ENCODE measurements at regions not wholly inside any gene's neighbourhood (a gene's known extent, or its start where the extent isn't known, plus 50 kb on each side); places are given as distances from the start of the nearest gene placed in this dataset.

DNA sequence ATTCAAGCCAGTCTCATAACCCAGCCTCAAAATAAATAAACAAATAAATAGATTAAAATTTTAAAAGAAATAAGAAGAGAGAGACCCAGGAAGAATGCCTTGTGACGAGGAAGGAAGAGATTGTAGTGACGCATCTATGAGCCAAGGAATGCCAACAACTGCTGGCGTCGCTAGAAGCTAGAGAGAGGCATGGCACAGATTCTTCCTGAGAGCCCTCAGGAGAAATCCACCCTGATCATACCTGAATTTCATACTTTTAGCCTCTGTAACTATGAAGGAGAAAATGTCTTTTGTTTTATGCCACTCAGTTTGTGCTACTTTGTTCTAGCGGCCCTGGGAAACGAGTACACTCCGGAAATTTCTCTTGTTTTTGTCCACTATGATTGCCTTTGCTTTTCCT lies 103.9 kb downstream of the C9orf50 start:
- H3K9me1 ChIP-seq (ENCODE audit: insufficient read depth, low read length), result no peaks in the 10 kb centered on the region
- H3K18ac ChIP-seq (ENCODE audit: low read depth, low read length), result no peak overlapping the region
- H4K8ac ChIP-seq (ENCODE audit: low read depth in 2 of 2, low read length in 2 of 2), result no peak overlapping the region
- no TSS peak for BruUV-seq (replicated peaks)
- H3K4me2 ChIP-seq (ENCODE audit: low read depth, low read length), result no peak overlapping the region
- TF ChIP-seq RAD21 (IDR thresholded peaks at IDR 0.05; ENCODE audit: low read length) (no peak), NFE2L2 (IDR thresholded peaks at IDR 0.05; ENCODE audit: low read depth, low read length) (no peak), MXI1 (IDR thresholded peaks at IDR 0.05; ENCODE audit: borderline replicate concordance, low read depth, low read length) (no peak), BHLHE40 (IDR thresholded peaks at IDR 0.05; ENCODE audit: low read depth, low read length) (no peak), RCOR1 (IDR thresholded peaks at IDR 0.05; ENCODE audit: insufficient replicate concordance, low read length) (no peak), MAFK (IDR thresholded peaks at IDR 0.05; ENCODE audit: low read depth, low read length) (no peak), CHD1 (IDR thresholded peaks at IDR 0.05; ENCODE audit: low read depth, low read length) (no peak), SMC3 (IDR thresholded peaks at IDR 0.05; ENCODE audit: low read depth, low read length) (no peak), MAZ (IDR thresholded peaks at IDR 0.05; ENCODE audit: borderline replicate concordance, low read depth, low read length) (no peak), RFX5 (IDR thresholded peaks at IDR 0.05; ENCODE audit: low read depth, low read length) (no peak), FOS (IDR thresholded peaks at IDR 0.05; ENCODE audit: low read depth, low read length) (no peak), CEBPB (IDR thresholded peaks at IDR 0.05; ENCODE audit: low read depth, low read length) (no peak), POLR2A (IDR thresholded peaks at IDR 0.05; ENCODE audit: low read depth, low read length) (no peak)
- TF ChIP-seq, protein P1, sequence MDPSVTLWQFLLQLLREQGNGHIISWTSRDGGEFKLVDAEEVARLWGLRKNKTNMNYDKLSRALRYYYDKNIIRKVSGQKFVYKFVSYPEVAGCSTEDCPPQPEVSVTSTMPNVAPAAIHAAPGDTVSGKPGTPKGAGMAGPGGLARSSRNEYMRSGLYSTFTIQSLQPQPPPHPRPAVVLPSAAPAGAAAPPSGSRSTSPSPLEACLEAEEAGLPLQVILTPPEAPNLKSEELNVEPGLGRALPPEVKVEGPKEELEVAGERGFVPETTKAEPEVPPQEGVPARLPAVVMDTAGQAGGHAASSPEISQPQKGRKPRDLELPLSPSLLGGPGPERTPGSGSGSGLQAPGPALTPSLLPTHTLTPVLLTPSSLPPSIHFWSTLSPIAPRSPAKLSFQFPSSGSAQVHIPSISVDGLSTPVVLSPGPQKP (IDR thresholded peaks at IDR 0.05; ENCODE audit: borderline replicate concordance, low read depth, low read length), result no peak
- TF ChIP-seq, protein P2, sequence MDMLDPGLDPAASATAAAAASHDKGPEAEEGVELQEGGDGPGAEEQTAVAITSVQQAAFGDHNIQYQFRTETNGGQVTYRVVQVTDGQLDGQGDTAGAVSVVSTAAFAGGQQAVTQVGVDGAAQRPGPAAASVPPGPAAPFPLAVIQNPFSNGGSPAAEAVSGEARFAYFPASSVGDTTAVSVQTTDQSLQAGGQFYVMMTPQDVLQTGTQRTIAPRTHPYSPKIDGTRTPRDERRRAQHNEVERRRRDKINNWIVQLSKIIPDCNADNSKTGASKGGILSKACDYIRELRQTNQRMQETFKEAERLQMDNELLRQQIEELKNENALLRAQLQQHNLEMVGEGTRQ (IDR thresholded peaks at IDR 0.05; ENCODE audit: low read depth, low read length), result no peak
- TF ChIP-seq, protein P3, sequence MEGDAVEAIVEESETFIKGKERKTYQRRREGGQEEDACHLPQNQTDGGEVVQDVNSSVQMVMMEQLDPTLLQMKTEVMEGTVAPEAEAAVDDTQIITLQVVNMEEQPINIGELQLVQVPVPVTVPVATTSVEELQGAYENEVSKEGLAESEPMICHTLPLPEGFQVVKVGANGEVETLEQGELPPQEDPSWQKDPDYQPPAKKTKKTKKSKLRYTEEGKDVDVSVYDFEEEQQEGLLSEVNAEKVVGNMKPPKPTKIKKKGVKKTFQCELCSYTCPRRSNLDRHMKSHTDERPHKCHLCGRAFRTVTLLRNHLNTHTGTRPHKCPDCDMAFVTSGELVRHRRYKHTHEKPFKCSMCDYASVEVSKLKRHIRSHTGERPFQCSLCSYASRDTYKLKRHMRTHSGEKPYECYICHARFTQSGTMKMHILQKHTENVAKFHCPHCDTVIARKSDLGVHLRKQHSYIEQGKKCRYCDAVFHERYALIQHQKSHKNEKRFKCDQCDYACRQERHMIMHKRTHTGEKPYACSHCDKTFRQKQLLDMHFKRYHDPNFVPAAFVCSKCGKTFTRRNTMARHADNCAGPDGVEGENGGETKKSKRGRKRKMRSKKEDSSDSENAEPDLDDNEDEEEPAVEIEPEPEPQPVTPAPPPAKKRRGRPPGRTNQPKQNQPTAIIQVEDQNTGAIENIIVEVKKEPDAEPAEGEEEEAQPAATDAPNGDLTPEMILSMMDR (conservative IDR thresholded peaks at IDR 0.05; ENCODE audit: low read depth, low read length), result no peak
- no peak overlapping the region for H3K4ac ChIP-seq (ENCODE audit: low read depth, low read length)
- H3K9ac ChIP-seq (ENCODE audit: low read depth, low read length), result no peak overlapping the region
- intact Hi-C loops (cut with micrococcal nuclease), result no loop called here
- H3K4me1 ChIP-seq (ENCODE audit: control insufficient read depth, insufficient read depth, low read length), result no peaks in the 10 kb centered on the region
- H2BK120ac ChIP-seq (ENCODE audit: low read depth, low read length), result no peak overlapping the region
- H3K23ac ChIP-seq (ENCODE audit: low read depth, low read length), result no peak overlapping the region
- no peaks in the 10 kb centered on the region; the same call in 1 of the 2 replicates for H3K27me3 ChIP-seq (ENCODE audit: control insufficient read depth, insufficient read depth, low read length)
- no peak overlapping the region for H2AK9ac ChIP-seq (replicated peaks; ENCODE audit: low read depth, low read length, poor library complexity)
- no peak overlapping the region for H4K91ac ChIP-seq (ENCODE audit: insufficient read depth, low read depth, low read length)
- ChIA-PET CTCF (no interaction called here), POLR2A (ENCODE audit: unreplicated experiment) (no interaction called here)
- H3K9me3 ChIP-seq (ENCODE audit: control insufficient read depth, insufficient read depth, low read length), result peaks cover 34% of the 10 kb centered on the region
- H2BK15ac ChIP-seq (ENCODE audit: low read depth, low read length), result no peak overlapping the region
- WGBS, 2 experiments (ENCODE audit: extremely low coverage in 2 of 2, insufficient read length in 1 of 2), result 100% methylated on average over 1 of the region's 7 CpGs; no CpG with 5 or more reads in 1 of the 2 experiments
- dilution Hi-C loops (cut with HindIII; ENCODE audit: low sequenced_read_pairs, unreplicated experiment), result no loop called here
- no peaks in the 10 kb centered on the region for H3K36me3 ChIP-seq (ENCODE audit: control insufficient read depth, insufficient read depth, low read length)
- DNase-seq, result no peak
- H3K4me3 ChIP-seq (ENCODE audit: insufficient read depth, low read depth, low read length), result no peak overlapping the region
- no peak overlapping the region for H2BK5ac ChIP-seq (ENCODE audit: low read depth, low read length, poor library complexity, severe bottlenecking)
- no peak overlapping the region for H2AK5ac ChIP-seq (ENCODE audit: low read depth, low read length)
- no peak overlapping the region for H2BK20ac ChIP-seq (ENCODE audit: low read depth, low read length)
- H2AFZ ChIP-seq (replicated peaks; ENCODE audit: low read length, poor library complexity), result no peak overlapping the region
- no peak overlapping the region for H3K56ac ChIP-seq (ENCODE audit: extremely low read depth, insufficient read depth, low read length)
- H4K20me1 ChIP-seq (ENCODE audit: insufficient read depth, low read length), result no peaks in the 10 kb centered on the region
- no peak overlapping the region for H4K5ac ChIP-seq (ENCODE audit: low read depth, low read length)
- in situ Hi-C loops (cut with MboI; ENCODE audit: low sequenced_read_pairs), result no loop called here
- no peaks in the 10 kb centered on the region for H3K79me1 ChIP-seq (ENCODE audit: low read depth in 1 of 2, low read length in 2 of 2)
- H3K27ac ChIP-seq (ENCODE audit: insufficient read depth, low read length), result no peak overlapping the region
- no peak overlapping the region for H3K14ac ChIP-seq (replicated peaks; ENCODE audit: low read depth, low read length)
- no peak for ATAC-seq (ENCODE audit: low read depth)
